Thymus (tissue), 11 donors: ENCODE measurements at regions not wholly inside any gene's neighbourhood (a gene's known extent, or its start where the extent isn't known, plus 50 kb on each side); places are given as distances from the start of the nearest gene placed in this dataset.

Experiments
- DNase-seq, 9 donors: peaks; one replicate each; pipeline ENCODE4 v3.0.0-alpha.2; 2013; ENCODE audit warnings: low spot score in 9 of 9, low read depth in 6 of 9, missing footprints in 1 of 9
- H3K27ac ChIP-seq, 2 donors: one replicate each; pipeline ENCODE4 v1.5.1; 2013; ENCODE audit warnings: control low read depth in 1 of 2, low read depth in 1 of 2, low read length in 1 of 2, mild to moderate bottlenecking in 1 of 2, moderate library complexity in 1 of 2
- H3K27me3 ChIP-seq, 2 donors: one replicate each; pipeline ENCODE4 v1.5.1; 2013; ENCODE audit warnings: low read length in 1 of 2; ENCODE audit not compliant: control insufficient read depth in 2 of 2, insufficient read depth in 1 of 2
- H3K36me3 ChIP-seq, 2 donors: one replicate each; pipeline ENCODE4 v1.5.1; 2013; ENCODE audit warnings: low read length in 1 of 2, mild to moderate bottlenecking in 1 of 2, moderate library complexity in 1 of 2; ENCODE audit not compliant: control insufficient read depth in 2 of 2, insufficient read depth in 2 of 2
- H3K4me1 ChIP-seq, 2 donors: one replicate each; pipeline ENCODE4 v1.5.1; 2013; ENCODE audit warnings: low read length in 2 of 2; ENCODE audit not compliant: control insufficient read depth in 2 of 2, insufficient read depth in 2 of 2
- H3K4me3 ChIP-seq, 2 donors: one replicate each; pipeline ENCODE4 v1.5.1; 2013; ENCODE audit warnings: low read length in 2 of 2, control low read depth in 1 of 2, mild to moderate bottlenecking in 1 of 2
- H3K9me3 ChIP-seq, 2 donors: one replicate each; pipeline ENCODE4 v1.5.1; 2013; ENCODE audit warnings: low read length in 1 of 2, mild to moderate bottlenecking in 1 of 2; ENCODE audit not compliant: control insufficient read depth in 2 of 2, insufficient read depth in 1 of 2
- WGBS: extraction: QIAGEN DNeasy Blood & Tissue Kit; methylation state at CpG from one replicate; pipeline ENCODE4 v1.1.7; 2013; 5-methylcytosine and 5-hydroxymethylcytosine counted together
- donor health status: healthy.

DNA sequence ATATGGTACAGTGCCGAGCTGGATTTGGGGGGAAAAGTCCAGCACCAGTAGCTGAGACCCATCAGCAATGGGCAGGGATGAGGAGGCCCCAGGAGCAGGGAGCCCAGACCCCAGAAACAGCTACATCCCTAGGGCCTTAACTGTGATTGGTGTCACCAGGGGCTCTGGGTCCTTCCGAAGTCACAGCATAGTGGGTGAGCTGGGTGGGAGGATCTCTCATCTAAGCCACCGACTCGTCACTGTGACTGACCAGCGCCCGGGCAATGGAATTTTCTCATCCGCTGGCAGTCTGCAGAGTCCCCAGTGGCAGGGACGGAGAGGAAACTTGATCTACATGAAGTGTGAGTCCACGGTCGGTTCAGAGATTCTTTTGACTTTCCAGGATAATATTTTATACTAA is 186.5 kb downstream of the SH3BP4 start:
- Histone ChIP-seq H3K27ac (no peak overlapping the region), H3K9me3 (no peaks in the 10 kb centered on the region), H3K36me3 (no peaks in the 10 kb centered on the region), H3K4me3 (no peak overlapping the region), H3K4me1 (no peaks in the 10 kb centered on the region), H3K27me3 (no peaks in the 10 kb centered on the region)
- DNase-seq = no peak
- 94% methylated on average over 10 of the region's 10 CpGs for WGBS

DNA sequence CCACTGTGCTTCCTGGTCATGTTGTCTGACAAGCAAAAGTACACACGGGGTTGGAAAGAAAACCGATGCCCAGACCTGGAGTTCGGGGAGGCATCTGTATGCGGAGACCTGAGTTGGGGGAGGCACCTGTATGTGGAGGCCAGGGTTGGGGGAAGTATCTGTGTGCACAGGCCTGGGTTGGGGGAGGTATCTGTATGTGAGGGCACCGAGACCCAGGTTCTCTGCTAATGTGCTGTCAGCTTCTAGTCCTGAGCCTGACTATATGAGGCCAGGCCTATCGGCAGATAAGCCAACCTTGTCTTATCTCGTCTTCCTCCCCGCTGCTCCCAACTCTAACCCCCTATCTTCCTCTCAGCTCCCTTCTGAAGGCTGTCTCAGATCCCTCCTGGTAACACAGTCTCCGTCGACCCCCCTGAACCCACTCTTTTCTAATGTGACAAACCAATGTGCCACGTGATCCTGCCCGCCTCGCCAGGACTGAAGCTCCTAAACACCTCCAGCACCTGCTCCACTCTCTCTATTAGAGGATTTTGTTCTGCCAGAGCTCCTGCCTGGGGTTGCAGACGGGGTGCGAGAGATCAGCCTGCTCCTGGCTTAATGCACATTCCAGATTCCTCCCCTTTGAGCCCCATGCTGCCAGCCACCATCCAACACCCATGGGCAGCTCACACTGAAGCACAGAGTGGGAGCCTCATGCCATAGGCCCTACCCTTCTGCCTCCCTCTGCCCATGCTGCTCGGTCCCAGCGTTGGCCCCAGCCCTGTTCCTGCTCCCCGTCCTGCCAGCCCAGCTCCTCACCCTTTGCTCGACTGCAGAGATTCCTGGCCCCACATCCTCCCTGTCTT is 188.4 kb downstream of the SH3BP4 start:
- 94% methylated on average over 19 of the region's 19 CpGs for WGBS
- Histone ChIP-seq H3K9me3 (no peaks in the 10 kb centered on the region), H3K27me3 (no peaks in the 10 kb centered on the region), H3K4me1 (no peaks in the 10 kb centered on the region), H3K27ac (no peak overlapping the region), H3K4me3 (no peak overlapping the region), H3K36me3 (no peaks in the 10 kb centered on the region)
- DNase-seq = no peak

GRCh38 chr2:235140801-235141081 is 188.9 kb downstream of the SH3BP4 start:
- H3K27me3 ChIP-seq = no peaks in the 10 kb centered on the region
- 97% methylated on average over 5 of the region's 5 CpGs for WGBS
- H3K27ac ChIP-seq = no peak overlapping the region
- DNase-seq = no peak
- H3K36me3 ChIP-seq = no peaks in the 10 kb centered on the region
- no peaks in the 10 kb centered on the region for H3K4me1 ChIP-seq
- no peaks in the 10 kb centered on the region for H3K9me3 ChIP-seq
- no peak overlapping the region for H3K4me3 ChIP-seq

GRCh38 chr2:235141411-235142128 is 189.8 kb downstream of the SH3BP4 start:
- Histone ChIP-seq H3K27me3 (no peaks in the 10 kb centered on the region), H3K4me3 (no peak overlapping the region), H3K4me1 (no peaks in the 10 kb centered on the region), H3K27ac (no peak overlapping the region), H3K36me3 (no peaks in the 10 kb centered on the region), H3K9me3 (no peaks in the 10 kb centered on the region)
- no peak for DNase-seq
- WGBS = 91% methylated on average over 12 of the region's 12 CpGs

DNA sequence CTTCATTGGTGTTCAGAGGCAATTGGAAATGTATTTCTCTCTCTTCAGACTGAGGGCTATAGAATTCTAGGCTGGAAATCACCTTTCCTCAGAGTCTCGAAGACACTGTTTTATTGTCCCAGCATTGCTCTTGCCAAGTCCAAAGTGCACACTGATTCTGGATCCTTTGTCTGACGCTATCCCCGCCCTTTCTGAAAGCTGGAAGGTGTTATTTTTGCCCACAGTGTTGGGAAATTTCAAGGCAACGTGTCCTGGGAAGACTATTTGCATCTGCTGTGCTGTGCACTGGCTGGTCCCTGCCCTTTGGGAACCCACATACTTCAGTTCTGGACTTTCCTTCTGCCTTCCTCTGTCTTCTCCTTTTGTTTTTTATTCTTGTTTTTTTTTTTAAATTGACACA is 190.8 kb downstream of the SH3BP4 start:
- no peak overlapping the region for H3K4me3 ChIP-seq
- H3K36me3 ChIP-seq = no peaks in the 10 kb centered on the region
- 76% methylated on average over 4 of the region's 4 CpGs for WGBS
- H3K27me3 ChIP-seq = no peaks in the 10 kb centered on the region
- no peak overlapping the region for H3K27ac ChIP-seq
- no peaks in the 10 kb centered on the region for H3K9me3 ChIP-seq
- H3K4me1 ChIP-seq = no peaks in the 10 kb centered on the region
- no peak for DNase-seq

- H3K4me3 ChIP-seq = no peak overlapping the region
- H3K4me1 ChIP-seq = no peaks in the 10 kb centered on the region
- WGBS = 67% methylated on average over 2 of the region's 2 CpGs
- no peak for DNase-seq
- no peaks in the 10 kb centered on the region for H3K9me3 ChIP-seq
- H3K27ac ChIP-seq = no peak overlapping the region
- no peaks in the 10 kb centered on the region for H3K36me3 ChIP-seq
- H3K27me3 ChIP-seq = no peaks in the 10 kb centered on the region
Observed at GRCh38 chr2:235143789-235144188, 192.0 kb downstream of the SH3BP4 start.

DNA sequence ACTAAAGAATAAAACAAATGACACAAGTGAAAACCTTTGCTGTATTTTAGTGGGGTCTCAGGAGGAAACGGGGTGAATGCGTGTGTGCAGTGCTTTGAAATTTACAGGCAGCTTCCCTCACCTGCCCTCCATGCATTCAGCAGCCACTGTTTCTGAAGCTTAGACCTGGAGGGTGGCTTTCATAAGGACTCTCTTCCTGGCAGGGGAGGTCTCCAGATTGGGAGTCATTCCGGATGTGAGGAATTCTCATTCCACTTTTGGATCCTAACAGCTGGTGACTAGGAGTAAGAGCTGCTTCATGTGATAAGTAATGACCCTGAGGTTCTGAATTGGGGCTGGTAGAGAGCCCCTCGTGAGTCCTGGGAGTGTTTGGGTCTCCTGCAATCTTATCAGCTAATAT is 192.5 kb downstream of the SH3BP4 start:
- Histone ChIP-seq H3K36me3 (no peaks in the 10 kb centered on the region), H3K4me1 (no peaks in the 10 kb centered on the region), H3K9me3 (no peaks in the 10 kb centered on the region), H3K27me3 (no peaks in the 10 kb centered on the region), H3K27ac (no peak overlapping the region), H3K4me3 (no peak overlapping the region)
- WGBS = 85% methylated on average over 4 of the region's 4 CpGs
- no peak for DNase-seq

DNA sequence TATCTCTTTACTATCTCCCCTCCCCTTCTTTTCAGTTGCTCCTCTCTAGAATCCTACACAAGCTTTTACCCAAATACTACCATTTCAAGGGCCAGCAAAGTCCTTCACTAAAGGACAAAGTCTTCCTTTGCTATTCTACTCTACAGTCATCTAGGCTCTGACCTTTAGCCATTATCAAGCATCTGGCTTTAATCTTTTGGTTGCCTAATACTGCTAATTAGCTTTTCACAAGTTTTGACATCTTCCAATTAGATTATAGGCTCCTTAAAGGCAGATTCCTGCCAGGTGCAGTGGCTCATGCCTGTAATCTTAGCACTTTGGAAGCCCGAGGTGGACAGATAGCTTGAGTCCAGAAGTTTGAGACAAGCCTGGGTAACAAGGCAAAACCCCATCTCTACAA is 194.4 kb downstream of the SH3BP4 start:
- Histone ChIP-seq H3K27ac (no peak overlapping the region), H3K4me1 (no peaks in the 10 kb centered on the region), H3K9me3 (no peaks in the 10 kb centered on the region), H3K4me3 (no peak overlapping the region), H3K36me3 (no peaks in the 10 kb centered on the region), H3K27me3 (no peaks in the 10 kb centered on the region)
- 70% methylated on average over 1 of the region's 1 CpG for WGBS
- DNase-seq = no peak

GRCh38 chr2:235146871-235147565 is 195.2 kb downstream of the SH3BP4 start:
- no peaks in the 10 kb centered on the region for H3K27me3 ChIP-seq
- no peaks in the 10 kb centered on the region for H3K9me3 ChIP-seq
- no peak for DNase-seq
- no peak overlapping the region for H3K4me3 ChIP-seq
- 95% methylated on average over 16 of the region's 16 CpGs for WGBS
- H3K4me1 ChIP-seq = no peaks in the 10 kb centered on the region
- H3K27ac ChIP-seq = no peak overlapping the region
- no peaks in the 10 kb centered on the region for H3K36me3 ChIP-seq
